Kidney capillary endothelial cell (primary cell): ENCODE measurements at regions not wholly inside any gene's neighbourhood (a gene's known extent, or its start where the extent isn't known, plus 50 kb on each side); places are given as distances from the start of the nearest gene placed in this dataset.

Source experiments
- DNase-seq: peaks from one replicate; pipeline ENCODE4 v3.0.0-alpha.2; 2018; ENCODE audit warnings: low spot score

- DNase-seq, result no peak
Measured at GRCh38 chr17:79369001-79369400, 241.8 kb downstream of the RBFOX3 start.

DNA sequence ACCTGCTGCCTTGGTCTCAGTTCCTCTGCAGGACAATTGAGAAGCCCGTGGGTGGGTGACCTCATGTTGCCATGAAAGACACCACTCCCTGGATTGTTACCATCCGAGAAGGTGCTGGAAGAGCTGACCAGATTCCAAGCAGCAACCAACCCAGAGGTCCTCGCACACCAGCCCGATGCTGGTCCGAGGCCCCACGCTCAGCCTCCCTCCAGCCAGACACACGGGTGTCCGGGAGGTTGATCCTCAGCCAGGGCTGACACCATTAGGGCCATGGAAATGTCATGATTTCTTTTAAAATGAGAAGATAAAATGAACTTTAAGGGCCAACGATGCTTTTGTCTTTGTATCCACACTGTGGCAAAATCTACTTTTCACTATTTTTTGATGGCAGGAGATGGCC is 242.3 kb downstream of the RBFOX3 start:
- no peak for DNase-seq

- no peak for DNase-seq
Measured at GRCh38 chr17:79366988-79367571, 243.8 kb downstream of the RBFOX3 start.

DNA sequence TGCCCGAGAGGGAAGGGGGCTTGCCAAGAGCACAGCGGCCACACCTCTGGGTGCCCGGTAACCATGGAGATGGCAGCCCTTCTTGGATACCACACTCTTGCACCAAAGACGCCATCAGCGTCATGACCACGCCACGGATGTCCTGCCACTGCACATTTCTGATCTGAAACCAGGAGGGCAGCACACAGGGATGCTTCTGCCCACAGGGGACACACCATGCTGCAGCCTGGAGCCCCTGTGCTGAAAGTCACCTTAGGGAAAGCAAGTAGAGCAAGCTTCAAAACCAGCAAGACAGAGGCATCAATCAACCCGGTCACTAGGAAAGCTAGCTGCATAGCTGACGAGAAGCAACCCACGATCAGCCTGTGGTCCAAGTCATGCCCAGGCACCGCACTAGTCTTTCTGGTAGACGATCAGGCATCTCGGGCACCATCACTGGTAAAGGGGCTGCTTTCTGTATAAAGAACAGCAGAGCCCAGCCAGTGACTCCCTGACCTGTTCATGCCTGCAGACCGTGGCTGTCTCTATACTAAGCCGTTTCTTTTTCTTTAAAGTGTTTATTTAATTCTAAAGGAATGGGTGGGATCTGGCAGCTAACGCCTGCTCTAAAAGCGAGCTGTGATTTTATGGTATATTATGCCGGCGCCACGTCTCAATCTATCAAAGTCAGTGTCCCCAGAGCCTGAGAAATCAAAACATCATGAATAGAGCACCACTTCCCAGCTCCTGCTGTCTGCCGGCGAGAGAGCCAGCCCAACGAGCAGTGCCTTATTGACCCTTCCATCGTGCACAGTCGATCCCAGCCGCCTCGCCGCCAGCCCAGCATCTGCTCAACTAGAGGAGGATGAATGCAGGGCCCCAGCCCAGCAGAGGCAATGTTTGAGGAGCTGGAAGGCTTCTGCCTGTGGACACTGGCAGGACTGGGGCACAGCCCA is 244.7 kb downstream of the RBFOX3 start:
- DNase-seq, result no peak

- DNase-seq, result no peak
Measured at GRCh38 chr17:79365351-79365750, 245.5 kb downstream of the RBFOX3 start.

- no peak for DNase-seq
Measured at GRCh38 chr17:79364315-79365094, 246.3 kb downstream of the RBFOX3 start.

DNA sequence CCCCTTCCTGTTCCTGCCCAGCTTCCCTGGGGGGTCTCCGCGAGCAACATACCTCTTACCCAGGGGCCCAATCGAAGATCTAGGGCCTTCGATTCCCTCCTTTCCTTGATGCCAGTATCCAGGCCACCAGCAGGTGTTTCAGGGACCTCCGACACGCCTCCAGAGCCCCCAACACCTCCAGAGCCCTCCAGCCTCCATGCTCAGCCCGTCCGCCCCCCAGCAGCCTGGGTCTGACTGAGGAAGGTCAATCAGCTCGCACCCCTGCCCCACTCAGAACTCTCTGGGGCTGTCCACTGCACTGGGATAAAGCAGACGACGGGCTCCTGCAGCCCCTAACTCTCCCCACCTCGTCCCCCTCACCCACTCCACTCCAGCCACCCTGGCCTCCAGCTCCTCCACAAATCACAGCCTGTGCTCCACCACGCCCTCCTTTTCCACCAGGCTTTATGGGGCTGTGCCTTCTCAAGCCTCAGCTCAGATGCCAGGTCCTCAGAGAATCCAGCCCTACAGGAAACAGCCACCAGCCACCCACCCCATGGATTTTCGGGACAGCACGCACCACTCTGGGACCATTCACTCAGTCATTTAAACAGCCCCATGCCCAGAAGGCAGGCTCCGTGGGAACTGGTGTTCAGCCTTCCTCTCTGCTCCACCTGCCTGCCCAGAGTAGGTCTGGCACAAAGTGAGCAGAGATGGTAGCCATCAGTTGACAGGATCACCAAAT is 247.1 kb downstream of the RBFOX3 start:
- DNase-seq, result no peak

DNA sequence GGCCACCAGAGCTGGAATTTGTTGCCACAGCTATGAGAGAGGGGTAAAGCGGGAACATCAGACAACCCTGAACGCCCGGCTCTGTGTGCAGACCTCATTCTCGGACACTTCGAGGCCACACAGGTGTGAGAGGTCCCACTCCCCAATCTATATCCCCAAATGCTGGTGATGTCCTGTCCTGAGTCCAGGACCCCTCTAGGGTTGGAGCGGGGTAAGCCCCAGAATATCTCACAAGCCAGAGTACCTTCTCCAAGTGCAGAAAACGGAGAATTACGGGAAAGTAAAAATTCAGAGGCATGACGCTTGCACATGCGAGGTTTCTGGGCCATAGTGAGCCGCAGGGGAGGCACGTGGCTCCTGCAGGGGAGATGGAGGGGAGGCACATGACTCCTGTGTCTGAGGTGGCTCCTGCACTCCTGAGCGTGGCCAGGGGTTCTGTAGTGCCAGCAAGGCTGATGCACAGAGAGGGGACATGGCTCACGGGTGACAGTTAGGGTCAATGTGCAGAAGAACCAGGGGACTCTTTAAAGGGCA is 248.0 kb downstream of the RBFOX3 start:
- DNase-seq, result no peak

GRCh38 chr17:79361873-79362771 is 248.7 kb downstream of the RBFOX3 start:
- DNase-seq, result no peak

DNA sequence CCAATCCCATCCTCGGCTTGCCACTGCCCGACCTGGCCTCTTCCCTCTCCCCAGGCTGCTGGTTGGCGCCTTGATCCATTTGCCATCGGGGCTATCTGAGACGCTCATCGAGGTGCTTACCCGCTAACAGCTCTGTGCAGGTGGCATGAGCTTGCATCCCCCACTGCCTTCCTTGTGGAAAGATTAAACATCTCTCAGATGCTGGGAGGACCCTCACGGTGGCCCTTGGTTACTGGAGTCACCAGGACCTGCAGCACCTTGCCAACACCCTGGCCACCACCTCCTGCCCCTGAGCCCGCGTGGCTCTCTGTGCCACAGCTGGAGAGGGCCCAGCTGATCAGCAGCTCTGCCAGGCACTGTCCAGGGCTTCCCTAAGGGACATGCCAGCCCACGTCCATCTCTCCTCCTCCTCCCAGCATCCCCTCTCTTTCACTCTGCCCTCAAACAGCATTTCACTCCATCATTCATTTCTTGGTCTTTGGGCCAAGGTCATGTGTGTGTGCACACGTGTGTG is 249.6 kb downstream of the RBFOX3 start:
- no peak for DNase-seq

GRCh38 chr17:79360196-79360595 is 250.7 kb downstream of the RBFOX3 start:
- DNase-seq, result no peak

- no peak for DNase-seq
Measured at GRCh38 chr17:79356839-79357447, 253.9 kb downstream of the RBFOX3 start.

DNA sequence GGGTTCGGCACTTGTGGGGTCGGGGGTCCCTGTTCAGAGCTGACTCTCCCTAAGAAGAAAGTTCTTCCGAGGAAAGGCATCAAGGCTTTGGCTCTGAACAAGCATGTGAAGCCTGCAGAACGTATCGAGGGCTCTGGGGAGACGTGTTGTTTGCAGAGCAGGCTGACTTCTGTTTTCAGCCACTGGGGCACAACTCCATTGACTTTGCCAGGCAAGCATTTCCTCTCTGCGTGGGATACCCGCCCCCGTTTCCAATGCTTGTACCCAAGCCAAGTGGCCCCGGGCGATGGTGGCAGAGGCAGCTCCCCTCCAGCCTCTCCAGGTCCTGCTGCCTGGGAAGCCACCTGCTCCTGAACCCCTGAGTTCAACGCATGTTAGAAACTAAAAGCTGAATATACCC is 255.7 kb downstream of the RBFOX3 start:
- no peak for DNase-seq

GRCh38 chr17:79354173-79354820 is 256.6 kb downstream of the RBFOX3 start:
- no peak for DNase-seq

GRCh38 chr17:79353548-79353947 is 257.3 kb downstream of the RBFOX3 start:
- no peak for DNase-seq

- DNase-seq, result no peak
Measured at GRCh38 chr17:79353016-79353415, 257.8 kb downstream of the RBFOX3 start.

DNA sequence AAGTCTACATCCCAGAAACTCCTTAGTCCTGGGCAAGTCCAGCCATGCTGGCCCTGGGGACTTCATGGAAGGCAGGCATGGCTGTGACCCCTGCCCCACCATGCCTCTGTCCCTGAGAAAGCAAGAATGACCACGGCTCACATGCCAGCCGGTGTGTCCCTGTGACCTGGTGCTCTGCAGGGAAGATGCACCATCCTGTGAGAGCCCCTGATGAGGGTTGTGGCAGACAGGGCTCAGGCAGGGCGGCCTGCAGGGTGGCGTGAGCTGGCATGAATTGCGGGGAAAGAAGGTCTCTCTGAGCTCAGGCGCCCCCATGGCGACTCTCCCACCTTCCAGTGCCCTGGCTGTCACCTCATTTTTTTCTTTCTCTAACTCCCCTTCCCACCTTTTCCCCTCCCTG is 260.3 kb downstream of the RBFOX3 start:
- DNase-seq, result no peak

- no peak for DNase-seq
Measured at GRCh38 chr17:79349506-79350400, 261.1 kb downstream of the RBFOX3 start.

GRCh38 chr17:79342376-79342775 is 267.8 kb downstream of the ENGASE start:
- no peak for DNase-seq
